DOHH2 (cell line): ENCODE measurements at regions not wholly inside any gene's neighbourhood (a gene's known extent, or its start where the extent isn't known, plus 50 kb on each side); places are given as distances from the start of the nearest gene placed in this dataset.
"Not testable (repeated sequence)": the region's sequence is repeated elsewhere in the genome, so short reads cannot be mapped to it uniquely, and the experiment has no call there.

ENCODE experiments used
- H3F3A ChIP-seq: fragments of 200-600 bp; sonication (generic), shearing (Covaris generic); 2 replicates; pipeline ENCODE4 v1.6.0; 2016; ENCODE audit warnings: antibody characterized with exemption, mild to moderate bottlenecking; ENCODE audit not compliant: control insufficient read depth, insufficient read depth
- H3K27ac ChIP-seq: fragments of 200-600 bp; sonication (generic); 2 replicates; pipeline ENCODE4 v1.5.1; 2014; ENCODE audit warnings: low read depth, mild to moderate bottlenecking, low read length, moderate library complexity
- H3K27me3 ChIP-seq: fragments of 200-600 bp; sonication (generic); 2 replicates; pipeline ENCODE4 v1.6.1; 2014; ENCODE audit warnings: mild to moderate bottlenecking, low read length, mixed read lengths; ENCODE audit not compliant: control insufficient read depth
- H3K36me3 ChIP-seq: fragments of 200-600 bp; sonication (generic); 2 replicates; pipeline ENCODE4 v1.6.1; 2014; ENCODE audit warnings: mild to moderate bottlenecking, low read length, moderate library complexity, mixed read lengths; ENCODE audit not compliant: control insufficient read depth
- H3K4me1 ChIP-seq: fragments of 200-600 bp; sonication (generic); 2 replicates; pipeline ENCODE4 v1.6.1; 2014; ENCODE audit warnings: mild to moderate bottlenecking, low read length, mixed read lengths; ENCODE audit not compliant: control insufficient read depth
- H3K4me2 ChIP-seq: fragments of 200-600 bp; sonication (generic); 2 replicates; pipeline ENCODE4 v1.6.0; 2014; ENCODE audit warnings: mild to moderate bottlenecking, low read length, moderate library complexity
- H3K4me3 ChIP-seq: fragments of 200-600 bp; sonication (generic); 2 replicates; pipeline ENCODE4 v1.5.1; 2014; ENCODE audit warnings: mild to moderate bottlenecking, low read length, mixed read lengths
- H3K79me2 ChIP-seq: fragments of 200-600 bp; sonication (generic); 2 replicates; pipeline ENCODE4 v1.6.1; 2014; ENCODE audit warnings: mild to moderate bottlenecking, low read length, mixed read lengths; ENCODE audit not compliant: control insufficient read depth
- H3K9me2 ChIP-seq: fragments of 200-600 bp; sonication (generic); replicated peaks from 2 replicates; pipeline ENCODE4 v1.6.1; 2014; ENCODE audit warnings: mild to moderate bottlenecking, low read length, mixed read lengths; ENCODE audit not compliant: control insufficient read depth
- H3K9me3 ChIP-seq: fragments of 200-600 bp; sonication (generic); 2 replicates; pipeline ENCODE4 v1.6.1; 2014; ENCODE audit warnings: antibody characterized with exemption, low read length, mixed read lengths; ENCODE audit not compliant: control insufficient read depth, insufficient read depth
- H4K20me1 ChIP-seq: fragments of 200-600 bp; sonication (generic); 2 replicates; pipeline ENCODE4 v1.6.0; 2014; ENCODE audit warnings: low read depth, mild to moderate bottlenecking, antibody characterized with exemption, low read length, moderate library complexity; ENCODE audit not compliant: control insufficient read depth, insufficient read depth
- CTCF ChIP-seq: fragments of 200-600 bp; sonication (generic); IDR thresholded peaks from one replicate; pipeline ENCODE4 v1.5.1; 2014; ENCODE audit warnings: antibody characterized with exemption, mild to moderate bottlenecking, low read depth, low read length; ENCODE audit not compliant: poor library complexity, severe bottlenecking
- EZH2phosphoT487 ChIP-seq: fragments of 200-600 bp; sonication (generic); IDR thresholded peaks from 2 replicates; pipeline ENCODE4 v1.6.1; 2017; ENCODE audit warnings: borderline replicate concordance, mild to moderate bottlenecking, antibody characterized with exemption, low read length, moderate library complexity, mixed read lengths

GRCh38 chr16:88262858-88263563, 119.7 kb upstream of the ZNF469 start:
- not testable (repeated sequence) for H3K79me2 ChIP-seq, H3F3A ChIP-seq, H3K9me2 ChIP-seq, H3K9me3 ChIP-seq, H3K4me2 ChIP-seq, H3K27ac ChIP-seq, H3K4me1 ChIP-seq, H3K4me3 ChIP-seq, H4K20me1 ChIP-seq, H3K36me3 ChIP-seq, H3K27me3 ChIP-seq

- H3K4me2 ChIP-seq, H3K4me1 ChIP-seq, H4K20me1 ChIP-seq, H3K27ac ChIP-seq, H3K79me2 ChIP-seq, H3F3A ChIP-seq, H3K9me3 ChIP-seq, H3K36me3 ChIP-seq, H3K27me3 ChIP-seq, H3K4me3 ChIP-seq, H3K9me2 ChIP-seq: not testable (repeated sequence)
These were observed 119.0 kb upstream of the ZNF469 start for GRCh38 chr16:88263681-88264287.

- Histone ChIP-seq H3K9me2 (no peaks in the 10 kb centered on the region), H3K4me1 (no peaks in the 10 kb centered on the region), H4K20me1 (no peaks in the 10 kb centered on the region), H3K4me3 (no peak overlapping the region), H3K27me3 (no peaks in the 10 kb centered on the region), H3K9me3 (no peaks in the 10 kb centered on the region), H3K4me2 (no peak overlapping the region), H3K36me3 (no peaks in the 10 kb centered on the region), H3K27ac (no peak overlapping the region), H3K79me2 (no peaks in the 10 kb centered on the region), H3F3A (no peaks in the 10 kb centered on the region)
- no peak for TF ChIP-seq CTCF
- no peak for TF ChIP-seq EZH2phosphoT487
These were observed 118.0 kb upstream of the ZNF469 start for GRCh38 chr16:88264641-88265285.

- H3K9me3 ChIP-seq, H3K4me2 ChIP-seq, H3F3A ChIP-seq, H3K79me2 ChIP-seq, H3K36me3 ChIP-seq, H3K27ac ChIP-seq, H3K4me1 ChIP-seq, H3K4me3 ChIP-seq, H3K27me3 ChIP-seq, H3K9me2 ChIP-seq, H4K20me1 ChIP-seq: not testable (repeated sequence)
These were observed 117.3 kb upstream of the ZNF469 start for GRCh38 chr16:88265286-88265938.

- not testable (repeated sequence) for H3K36me3 ChIP-seq, H3K9me2 ChIP-seq, H3K4me3 ChIP-seq, H4K20me1 ChIP-seq, H3K9me3 ChIP-seq, H3F3A ChIP-seq, H3K27me3 ChIP-seq, H3K27ac ChIP-seq, H3K79me2 ChIP-seq, H3K4me1 ChIP-seq, H3K4me2 ChIP-seq
These were observed 116.7 kb upstream of the ZNF469 start for GRCh38 chr16:88266036-88266435.

GRCh38 chr16:88266935-88267551, 115.7 kb upstream of the ZNF469 start:
- H3K4me3 ChIP-seq, H3K4me2 ChIP-seq, H3K27ac ChIP-seq, H3K9me3 ChIP-seq, H3F3A ChIP-seq, H3K4me1 ChIP-seq, H3K27me3 ChIP-seq, H4K20me1 ChIP-seq, H3K9me2 ChIP-seq, H3K79me2 ChIP-seq, H3K36me3 ChIP-seq: not testable (repeated sequence)
